ENCODE measurements at regions not wholly inside any gene's neighbourhood (a gene's known extent, or its start where the extent isn't known, plus 50 kb on each side); places are given as distances from the start of the nearest gene placed in this dataset.

GRCh38 chr9:603126-603525 is 238.4 kb upstream of the DMRT1 start:
- Histone ChIP-seq H3K9ac (replicated peaks; ENCODE audit: extremely low read depth, insufficient read depth, low read length) (no peak overlapping the region), H4K20me1 (replicated peaks; ENCODE audit: control insufficient read depth, extremely low read depth, insufficient read depth, low read length) (no peaks in the 10 kb centered on the region), H3K27me3 (ENCODE audit: control insufficient read depth in 2 of 2, insufficient read depth in 2 of 2, low read length in 2 of 2) (no peaks in the 10 kb centered on the region), H3K4me3 (replicated peaks in 1 of 3; ENCODE audit: insufficient read depth in 1 of 3, low read depth in 1 of 3, low read length in 3 of 3) (no peak overlapping the region), H3K27ac (ENCODE audit: insufficient read depth, low read depth, low read length) (no peak overlapping the region), H3K9me3 (replicated peaks; ENCODE audit: control insufficient read depth, insufficient read depth, low read length) (no peaks in the 10 kb centered on the region), H3K79me2 (ENCODE audit: control insufficient read depth, insufficient read depth, low read length) (no peaks in the 10 kb centered on the region), H3K4me2 (ENCODE audit: insufficient read depth, low read length) (no peak overlapping the region), H2AFZ (ENCODE audit: low read depth, low read length) (no peak overlapping the region), H3K36me3 (ENCODE audit: control insufficient read depth in 2 of 2, extremely low read depth in 1 of 2, insufficient read depth in 2 of 2, low read length in 2 of 2) (no peaks in the 10 kb centered on the region), H3K4me1 (ENCODE audit: control insufficient read depth, extremely low read depth, insufficient read depth, low read length) (no peaks in the 10 kb centered on the region), H3K9me1 (replicated peaks; ENCODE audit: control insufficient read depth, extremely low read depth, insufficient read depth, low read length) (no peaks in the 10 kb centered on the region)
- no TSS peak for BruUV-seq (replicated peaks)
- intact Hi-C loops (cut with micrococcal nuclease) (no loop called here), dilution Hi-C loops (cut with MboI; ENCODE audit: extremely low pct_ligation_motif_present, low sequenced_read_pairs) (loop anchor here (25.0 kb wide), 1 partner anchor 159 kb away; no protein-coding TSS in a partner anchor)
- FAIRE-seq (no peak), DNase-seq (ENCODE audit: low read depth, low spot score) (no peak)
- POLR2A ChIA-PET: interaction anchor here (0.7 kb wide), 1 partner anchor 124 kb away, joined by 3 read pairs; no protein-coding TSS in a partner anchor
- no peak for TF ChIP-seq POLR2A (IDR thresholded peaks at IDR 0.05; ENCODE audit: low read depth, low read length)
- no peak for TF ChIP-seq POLR2AphosphoS5 (IDR thresholded peaks at IDR 0.05; ENCODE audit: insufficient read depth, low read depth, low read length)
- TF ChIP-seq FOS (IDR thresholded peaks at IDR 0.05; ENCODE audit: borderline replicate concordance, insufficient read depth, low read length): no peak
- TF ChIP-seq GATA2 (IDR thresholded peaks at IDR 0.05; ENCODE audit: insufficient read depth, insufficient read length, low read depth, low read length): no peak
- TF ChIP-seq JUN (IDR thresholded peaks at IDR 0.05; ENCODE audit: borderline replicate concordance, insufficient read depth, insufficient read length, low read depth): no peak
- no peak for TF ChIP-seq CTCF (IDR thresholded peaks at IDR 0.05; ENCODE audit: extremely low read depth in 1 of 2, insufficient read depth in 1 of 2, low read depth in 1 of 2, low read length in 2 of 2)
- no peak for TF ChIP-seq EZH2 (IDR thresholded peaks at IDR 0.05; ENCODE audit: borderline replicate concordance, low read depth, low read length, severe bottlenecking)
- TF ChIP-seq MYC (IDR thresholded peaks at IDR 0.05; ENCODE audit: low read depth, low read length): no peak
- TF ChIP-seq, protein P1, sequence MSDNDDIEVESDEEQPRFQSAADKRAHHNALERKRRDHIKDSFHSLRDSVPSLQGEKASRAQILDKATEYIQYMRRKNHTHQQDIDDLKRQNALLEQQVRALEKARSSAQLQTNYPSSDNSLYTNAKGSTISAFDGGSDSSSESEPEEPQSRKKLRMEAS (IDR thresholded peaks at IDR 0.05; ENCODE audit: insufficient read depth, insufficient read length): no peak
- CTCF ChIA-PET: interaction anchor here (0.9 kb wide), 1 partner anchor 159 kb away, joined by 4 read pairs; no protein-coding TSS in a partner anchor

Data from endothelial cell of umbilical vein (primary cell).